ENCODE measurements at regions not wholly inside any gene's neighbourhood (a gene's known extent, or its start where the extent isn't known, plus 50 kb on each side); places are given as distances from the start of the nearest gene placed in this dataset.

DNA sequence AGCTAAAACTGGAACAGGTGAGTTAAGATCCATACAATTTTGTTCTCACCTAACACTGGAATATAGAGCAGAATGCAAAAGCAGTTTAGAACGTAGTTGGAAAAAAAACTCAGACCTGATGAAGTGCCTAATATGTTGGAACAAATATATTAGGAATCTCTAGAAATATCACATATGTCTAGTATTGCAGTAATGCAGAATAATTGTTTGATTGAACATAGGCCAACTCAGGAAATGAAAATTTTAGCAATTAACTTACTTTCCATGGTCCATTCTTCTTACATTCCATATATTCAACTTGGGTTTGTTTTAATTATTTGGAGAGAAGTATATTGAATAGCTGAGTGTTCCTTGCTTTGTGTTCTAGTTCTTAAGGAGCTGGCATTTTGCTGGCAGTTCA lies 111.8 kb upstream of the ADAMTSL1 start:
- Histone ChIP-seq H3K9me3 (ENCODE audit: low read length) (no peaks in the 10 kb centered on the region), H3K4me3 (ENCODE audit: low read length) (no peak overlapping the region), H3K79me2 (ENCODE audit: low read length) (no peaks in the 10 kb centered on the region), H3K9ac (ENCODE audit: low read length) (no peak overlapping the region), H3K4me2 (ENCODE audit: low read length) (no peak overlapping the region), H3K4me1 (ENCODE audit: insufficient read depth, low read length) (no peaks in the 10 kb centered on the region; the same call in 1 of the 2 replicates), H3K9me2 (replicated peaks; ENCODE audit: low read length) (no peaks in the 10 kb centered on the region), H3K27ac (ENCODE audit: low read length) (no peak overlapping the region), H2AFZ (ENCODE audit: low read length) (no peak overlapping the region), H3K36me3 (ENCODE audit: low read depth, low read length) (no peaks in the 10 kb centered on the region), H4K20me1 (ENCODE audit: low read length) (no peaks in the 10 kb centered on the region), H3K27me3 (ENCODE audit: low read length) (no peaks in the 10 kb centered on the region), H3F3A (ENCODE audit: low read length, unreplicated experiment) (no peaks in the 10 kb centered on the region)
- intact Hi-C loops (cut with micrococcal nuclease) = no loop called here
- DNase-seq (no peak), ATAC-seq (no peak)
- CTCF ChIA-PET = no interaction called here
- no TSS peak for BruUV-seq (replicated peaks)
- POLR2A ChIA-PET (ENCODE audit: unreplicated experiment) = no interaction called here
- TF ChIP-seq EZH2 (IDR thresholded peaks at IDR 0.05; ENCODE audit: low read length, unreplicated experiment) = no peak
- TF ChIP-seq, protein P1, sequence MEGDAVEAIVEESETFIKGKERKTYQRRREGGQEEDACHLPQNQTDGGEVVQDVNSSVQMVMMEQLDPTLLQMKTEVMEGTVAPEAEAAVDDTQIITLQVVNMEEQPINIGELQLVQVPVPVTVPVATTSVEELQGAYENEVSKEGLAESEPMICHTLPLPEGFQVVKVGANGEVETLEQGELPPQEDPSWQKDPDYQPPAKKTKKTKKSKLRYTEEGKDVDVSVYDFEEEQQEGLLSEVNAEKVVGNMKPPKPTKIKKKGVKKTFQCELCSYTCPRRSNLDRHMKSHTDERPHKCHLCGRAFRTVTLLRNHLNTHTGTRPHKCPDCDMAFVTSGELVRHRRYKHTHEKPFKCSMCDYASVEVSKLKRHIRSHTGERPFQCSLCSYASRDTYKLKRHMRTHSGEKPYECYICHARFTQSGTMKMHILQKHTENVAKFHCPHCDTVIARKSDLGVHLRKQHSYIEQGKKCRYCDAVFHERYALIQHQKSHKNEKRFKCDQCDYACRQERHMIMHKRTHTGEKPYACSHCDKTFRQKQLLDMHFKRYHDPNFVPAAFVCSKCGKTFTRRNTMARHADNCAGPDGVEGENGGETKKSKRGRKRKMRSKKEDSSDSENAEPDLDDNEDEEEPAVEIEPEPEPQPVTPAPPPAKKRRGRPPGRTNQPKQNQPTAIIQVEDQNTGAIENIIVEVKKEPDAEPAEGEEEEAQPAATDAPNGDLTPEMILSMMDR (conservative IDR thresholded peaks at IDR 0.05; ENCODE audit: low read depth, low read length) = no peak
- no peak for TF ChIP-seq EZH2phosphoT487 (IDR thresholded peaks at IDR 0.05; ENCODE audit: borderline replicate concordance, low read length)

DNA sequence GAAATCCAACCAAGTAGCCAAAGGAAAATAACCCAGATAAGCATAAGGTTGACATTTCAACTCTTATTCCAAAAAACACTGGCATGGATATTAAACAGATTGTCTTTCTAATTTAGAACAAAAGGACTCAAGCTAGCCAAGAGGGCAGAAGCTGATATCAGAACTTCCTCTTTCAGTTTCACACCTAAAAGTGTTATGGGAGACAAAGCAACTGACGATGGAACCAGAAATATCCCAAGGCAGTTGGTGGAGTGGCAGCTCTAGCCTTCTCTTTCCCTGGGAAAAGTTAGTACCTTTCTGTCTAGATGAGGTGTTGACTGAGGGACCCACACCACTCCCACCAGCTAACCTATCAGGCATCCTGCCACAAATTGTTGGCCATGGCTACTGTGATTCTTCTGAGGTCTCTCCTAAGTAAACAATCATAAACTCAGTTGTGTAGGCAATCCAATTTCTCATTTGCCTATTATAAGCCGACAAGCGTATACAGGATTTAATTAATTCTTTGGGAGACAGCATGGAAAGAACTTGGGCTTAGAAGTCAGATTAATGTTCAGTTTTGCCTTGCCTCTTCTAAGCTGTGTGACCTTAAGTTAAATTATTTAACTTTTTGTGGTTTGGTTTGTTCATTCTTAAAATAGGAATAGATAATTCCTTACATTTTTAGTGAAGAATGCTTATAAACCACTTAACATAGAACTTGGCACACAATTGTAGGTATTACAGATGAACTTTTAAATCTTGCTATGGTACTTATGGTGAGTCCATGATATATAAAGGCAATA lies 110.9 kb upstream of the ADAMTSL1 start:
- Histone ChIP-seq H3K4me3 (ENCODE audit: low read length) (no peak overlapping the region), H3K9me2 (replicated peaks; ENCODE audit: low read length) (no peaks in the 10 kb centered on the region), H3K9ac (ENCODE audit: low read length) (no peak overlapping the region), H3K4me2 (ENCODE audit: low read length) (no peak overlapping the region), H3K4me1 (ENCODE audit: insufficient read depth, low read length) (no peaks in the 10 kb centered on the region; the same call in 1 of the 2 replicates), H3K27me3 (ENCODE audit: low read length) (no peaks in the 10 kb centered on the region), H4K20me1 (ENCODE audit: low read length) (no peaks in the 10 kb centered on the region), H3F3A (ENCODE audit: low read length, unreplicated experiment) (no peaks in the 10 kb centered on the region), H2AFZ (ENCODE audit: low read length) (no peak overlapping the region), H3K79me2 (ENCODE audit: low read length) (no peaks in the 10 kb centered on the region), H3K36me3 (ENCODE audit: low read depth, low read length) (no peaks in the 10 kb centered on the region), H3K9me3 (ENCODE audit: low read length) (no peaks in the 10 kb centered on the region), H3K27ac (ENCODE audit: low read length) (no peak overlapping the region)
- CTCF ChIA-PET = no interaction called here
- no peak; the same call in 1 of the 2 replicates for ATAC-seq
- no peak for DNase-seq
- intact Hi-C loops (cut with micrococcal nuclease) = no loop called here
- TF ChIP-seq, protein P1 (conservative IDR thresholded peaks at IDR 0.05; ENCODE audit: low read depth, low read length) = no peak
- no peak for TF ChIP-seq EZH2 (IDR thresholded peaks at IDR 0.05; ENCODE audit: low read length, unreplicated experiment)
- TF ChIP-seq EZH2phosphoT487 (IDR thresholded peaks at IDR 0.05; ENCODE audit: borderline replicate concordance, low read length) = no peak
- POLR2A ChIA-PET (ENCODE audit: unreplicated experiment) = no interaction called here
- no TSS peak for BruUV-seq (replicated peaks)

- no TSS peak for BruUV-seq (replicated peaks)
- no peak overlapping the region for H3K4me3 ChIP-seq (ENCODE audit: low read length)
- no peak overlapping the region for H3K4me2 ChIP-seq (ENCODE audit: low read length)
- TF ChIP-seq, protein P1 (conservative IDR thresholded peaks at IDR 0.05; ENCODE audit: low read depth, low read length) = no peak
- TF ChIP-seq EZH2phosphoT487 (IDR thresholded peaks at IDR 0.05; ENCODE audit: borderline replicate concordance, low read length) (no peak), EZH2 (IDR thresholded peaks at IDR 0.05; ENCODE audit: low read length, unreplicated experiment) (no peak)
- H3F3A ChIP-seq (ENCODE audit: low read length, unreplicated experiment) = no peaks in the 10 kb centered on the region
- no peak overlapping the region for H3K9ac ChIP-seq (ENCODE audit: low read length)
- H2AFZ ChIP-seq (ENCODE audit: low read length) = no peak overlapping the region
- H3K36me3 ChIP-seq (ENCODE audit: low read depth, low read length) = no peaks in the 10 kb centered on the region
- H3K27ac ChIP-seq (ENCODE audit: low read length) = no peak overlapping the region
- no peak for ATAC-seq
- H3K4me1 ChIP-seq (ENCODE audit: insufficient read depth, low read length) = no peaks in the 10 kb centered on the region
- no peaks in the 10 kb centered on the region for H3K79me2 ChIP-seq (ENCODE audit: low read length)
- H4K20me1 ChIP-seq (ENCODE audit: low read length) = no peaks in the 10 kb centered on the region
- intact Hi-C loops (cut with micrococcal nuclease) = no loop called here
- POLR2A ChIA-PET (ENCODE audit: unreplicated experiment) = no interaction called here
- no peaks in the 10 kb centered on the region for H3K27me3 ChIP-seq (ENCODE audit: low read length)
- no peaks in the 10 kb centered on the region for H3K9me2 ChIP-seq (replicated peaks; ENCODE audit: low read length)
- CTCF ChIA-PET = interaction anchor here (0.6 kb wide), 1 partner anchor 399 kb away, joined by 4 read pairs; no protein-coding TSS in a partner anchor
- no peaks in the 10 kb centered on the region for H3K9me3 ChIP-seq (ENCODE audit: low read length)
- no peak for DNase-seq
Observed at GRCh38 chr9:18365651-18366050, 108.3 kb upstream of the ADAMTSL1 start.
